Tibial nerve (tissue), 4 donors: ENCODE measurements at regions not wholly inside any gene's neighbourhood (a gene's known extent, or its start where the extent isn't known, plus 50 kb on each side); places are given as distances from the start of the nearest gene placed in this dataset.
"Not testable (repeated sequence)": the region's sequence is repeated elsewhere in the genome, so short reads cannot be mapped to it uniquely, and the experiment has no call there.

Source experiments
- DNase-seq, 2 donors: peaks; one replicate each; pipeline ENCODE4 v3.0.0-alpha.2; 2019; ENCODE audit warnings: low spot score in 2 of 2
- H3K27ac ChIP-seq, 4 donors: fragments of 200-600 bp; sonication (generic) in 3 of 4; one replicate each; pipeline ENCODE4 v1.5.1; 2017 to 2019; ENCODE audit warnings: mild to moderate bottlenecking in 1 of 4
- H3K27me3 ChIP-seq, 2 donors: fragments of 200-600 bp; sonication (generic) in 1 of 2; one replicate each; pipeline versions ENCODE4 v1.5.1 to v1.6.0; 2017 to 2019
- H3K36me3 ChIP-seq, 3 donors: fragments of 200-600 bp; sonication (generic); one replicate each; pipeline ENCODE4 v1.5.1; 2018 to 2019
- H3K4me1 ChIP-seq, 4 donors: fragments of 200-600 bp; sonication (generic) in 3 of 4; one replicate each; pipeline ENCODE4 v1.5.1; 2017 to 2019
- H3K4me3 ChIP-seq, 4 donors: fragments of 200-600 bp; sonication (generic) in 3 of 4; one replicate each; pipeline ENCODE4 v1.5.1; 2017 to 2019; ENCODE audit warnings: mild to moderate bottlenecking in 1 of 4, moderate library complexity in 1 of 4
- H3K9me3 ChIP-seq, 4 donors: fragments of 200-600 bp; sonication (generic) in 3 of 4; one replicate each; pipeline ENCODE4 v1.5.1; 2017 to 2019
- CTCF ChIP-seq, 5 experiments: fragments of 200-600 bp in 3 of 5; fragments of 450-650 bp in 2 of 5; sonication (generic) in 3 of 5; IDR thresholded peaks; one replicate each; pipeline ENCODE4 v1.5.1; 2016 to 2019; ENCODE audit warnings: antibody characterized with exemption in 5 of 5, mild to moderate bottlenecking in 3 of 5, moderate library complexity in 2 of 5
- EP300 ChIP-seq, 2 donors: sonication (generic); formaldehyde crosslinking; IDR thresholded peaks; one replicate each; pipeline ENCODE4 v1.6.1; 2017; ENCODE audit warnings: antibody characterized with exemption in 2 of 2, mild to moderate bottlenecking in 1 of 2
- POLR2A ChIP-seq, 2 donors: fragments of 450-650 bp; IDR thresholded peaks; one replicate each; pipeline ENCODE4 v1.6.1; 2017; ENCODE audit warnings: antibody characterized with exemption in 2 of 2, mild to moderate bottlenecking in 2 of 2, moderate library complexity in 2 of 2
- WGBS, 2 donors: methylation state at CpG; one replicate each; pipeline ENCODE4 v1.1.5; 2018; 5-methylcytosine and 5-hydroxymethylcytosine counted together

GRCh38 chr14:22178333-22178839 is 410.6 kb downstream of the DAD1 start:
- H3K9me3 ChIP-seq = no peaks in the 10 kb centered on the region
- H3K36me3 ChIP-seq = no peaks in the 10 kb centered on the region
- TF ChIP-seq CTCF (IDR thresholded peaks at IDR 0.05) (no peak), EP300 (IDR thresholded peaks at IDR 0.05) (no peak), POLR2A (IDR thresholded peaks at IDR 0.05) (no peak)
- DNase-seq = peak in 1 of 2 donors; percentile 11
- no peaks in the 10 kb centered on the region for H3K27me3 ChIP-seq
- 78 to 84% methylated on average over 2 of the region's 2 CpGs for WGBS, 2 donors
- H3K4me3 ChIP-seq = no peak overlapping the region
- H3K4me1 ChIP-seq = peaks cover 0 to 5% (median 0%) of the 10 kb centered on the region in 4 donors
- no peak overlapping the region for H3K27ac ChIP-seq

GRCh38 chr14:22177870-22178269 is 411.2 kb downstream of the DAD1 start:
- H3K4me3 ChIP-seq = no peak overlapping the region
- DNase-seq = no peak
- no peak overlapping the region for H3K27ac ChIP-seq
- H3K36me3 ChIP-seq = no peaks in the 10 kb centered on the region
- H3K9me3 ChIP-seq = no peaks in the 10 kb centered on the region
- peaks cover 0 to 5% (median 0%) of the 10 kb centered on the region in 4 donors for H3K4me1 ChIP-seq
- no peaks in the 10 kb centered on the region for H3K27me3 ChIP-seq
- TF ChIP-seq POLR2A (IDR thresholded peaks at IDR 0.05) = no peak
- no peak for TF ChIP-seq CTCF (IDR thresholded peaks at IDR 0.05)
- TF ChIP-seq EP300 (IDR thresholded peaks at IDR 0.05) = no peak
- 57 to 60% methylated on average over 4 of the region's 4 CpGs for WGBS, 2 donors

GRCh38 chr14:22176957-22177356 is 412.1 kb downstream of the DAD1 start:
- Histone ChIP-seq H3K9me3 (no peaks in the 10 kb centered on the region), H3K4me1 (peaks cover 0 to 5% (median 0%) of the 10 kb centered on the region in 4 donors)
- WGBS, 2 donors = 82 to 88% methylated on average over 1 of the region's 1 CpG

GRCh38 chr14:22175278-22175558 is 413.8 kb downstream of the DAD1 start:
- 88% methylated on average over 1 of the region's 1 CpG for WGBS, 2 donors
- H3K4me1 ChIP-seq, H3K27ac ChIP-seq, H3K27me3 ChIP-seq, H3K9me3 ChIP-seq, H3K36me3 ChIP-seq, H3K4me3 ChIP-seq, DNase-seq: not testable (repeated sequence)

More at GRCh38 chr14:22176957-22177356, 412.1 kb downstream of the DAD1 start:
- no peak overlapping the region for H3K4me3 ChIP-seq
- H3K27me3 ChIP-seq = no peaks in the 10 kb centered on the region
- no peak overlapping the region for H3K27ac ChIP-seq
- no peak for DNase-seq
- no peak for TF ChIP-seq POLR2A (IDR thresholded peaks at IDR 0.05)
- TF ChIP-seq EP300 (IDR thresholded peaks at IDR 0.05) = no peak
- TF ChIP-seq CTCF (IDR thresholded peaks at IDR 0.05) = no peak
- H3K36me3 ChIP-seq = no peaks in the 10 kb centered on the region

- Histone ChIP-seq H3K4me3 (no peak overlapping the region), H3K9me3 (no peaks in the 10 kb centered on the region), H3K27ac (no peak overlapping the region), H3K4me1 (peaks cover 0 to 3% (median 0%) of the 10 kb centered on the region in 4 donors), H3K27me3 (no peaks in the 10 kb centered on the region), H3K36me3 (no peaks in the 10 kb centered on the region)
- no peak for TF ChIP-seq EP300 (IDR thresholded peaks at IDR 0.05)
- TF ChIP-seq CTCF (IDR thresholded peaks at IDR 0.05) = no peak
- TF ChIP-seq POLR2A (IDR thresholded peaks at IDR 0.05) = no peak
- DNase-seq = no peak
- 84% methylated on average over 8 of the region's 8 CpGs for WGBS, 2 donors
These were observed 414.4 kb downstream of the DAD1 start for GRCh38 chr14:22174412-22175277.
